ENCODE measurements at regions not wholly inside any gene's neighbourhood (a gene's known extent, or its start where the extent isn't known, plus 50 kb on each side); places are given as distances from the start of the nearest gene placed in this dataset.

- TF ChIP-seq REST (IDR thresholded peaks at IDR 0.05) (no peak), GABPA (IDR thresholded peaks at IDR 0.05 in 1 of 2, conservative IDR thresholded peaks at IDR 0.05 in 1 of 2) (no peak), ZBTB33 (IDR thresholded peaks at IDR 0.05) (no peak)
These were observed 238.6 kb upstream of the TMEM161B start (continued) for GRCh38 chr5:88507261-88507660.

- Histone ChIP-seq H3K9me3 (ENCODE audit: control insufficient read depth in 4 of 4, low read length in 3 of 4) (no peaks in the 10 kb centered on the region), H3K36me3 (ENCODE audit: control insufficient read depth in 4 of 4, insufficient read depth in 3 of 4, low read depth in 1 of 4, low read length in 3 of 4) (no peaks in the 10 kb centered on the region), H3K4me1 (ENCODE audit: control insufficient read depth in 4 of 4, insufficient read depth in 4 of 4, low read length in 3 of 4) (peaks cover 0 to 6% (median 2%) of the 10 kb centered on the region in 4 donors), H3K27me3 (ENCODE audit: control insufficient read depth in 4 of 4, insufficient read depth in 4 of 4, low read length in 3 of 4) (no peaks in the 10 kb centered on the region), H3K9ac (ENCODE audit: low read depth in 1 of 2, low read length in 2 of 2) (no peak overlapping the region), H3K27ac (ENCODE audit: low read depth in 1 of 2, low read length in 2 of 2) (no peak overlapping the region), H3K4me3 (ENCODE audit: low read depth in 1 of 3, low read length in 3 of 3) (no peak overlapping the region)
- DNase-seq (ENCODE audit: low spot score) = no peak
- TF ChIP-seq HNF4A (conservative IDR thresholded peaks at IDR 0.05) (no peak), RXRA (IDR thresholded peaks at IDR 0.05) (no peak), JUND (IDR thresholded peaks at IDR 0.05) (no peak), REST (IDR thresholded peaks at IDR 0.05) (no peak), FOXA2 (IDR thresholded peaks at IDR 0.05) (no peak), ZBTB33 (IDR thresholded peaks at IDR 0.05) (no peak), ATF3 (IDR thresholded peaks at IDR 0.05) (no peak), HNF4G (IDR thresholded peaks at IDR 0.05) (no peak), GABPA (IDR thresholded peaks at IDR 0.05 in 1 of 2, conservative IDR thresholded peaks at IDR 0.05 in 1 of 2) (no peak), RAD21 (IDR thresholded peaks at IDR 0.05) (no peak), TAF1 (conservative IDR thresholded peaks at IDR 0.05) (no peak), NR2F2 (IDR thresholded peaks at IDR 0.05) (no peak)
- WGBS = 67% methylated on average over 3 of the region's 3 CpGs
These were observed 234.8 kb upstream of the TMEM161B start for GRCh38 chr5:88503406-88503805.
